Activated CD4-positive, alpha-beta T cell treated with anti-CD3 and anti-CD28 coated beads, Interleukin-2, amount 50 U/mL, for 48 hours (primary cell): ENCODE measurements at regions not wholly inside any gene's neighbourhood (a gene's known extent, or its start where the extent isn't known, plus 50 kb on each side); places are given as distances from the start of the nearest gene placed in this dataset.

Experiments
- DNase-seq, 2 experiments: peaks; one replicate each; pipeline ENCODE4 v3.0.0-alpha.2; 2020

GRCh38 chr16:76913046-76913445 is 277.9 kb upstream of the MON1B start:
- DNase-seq: no peak

DNA sequence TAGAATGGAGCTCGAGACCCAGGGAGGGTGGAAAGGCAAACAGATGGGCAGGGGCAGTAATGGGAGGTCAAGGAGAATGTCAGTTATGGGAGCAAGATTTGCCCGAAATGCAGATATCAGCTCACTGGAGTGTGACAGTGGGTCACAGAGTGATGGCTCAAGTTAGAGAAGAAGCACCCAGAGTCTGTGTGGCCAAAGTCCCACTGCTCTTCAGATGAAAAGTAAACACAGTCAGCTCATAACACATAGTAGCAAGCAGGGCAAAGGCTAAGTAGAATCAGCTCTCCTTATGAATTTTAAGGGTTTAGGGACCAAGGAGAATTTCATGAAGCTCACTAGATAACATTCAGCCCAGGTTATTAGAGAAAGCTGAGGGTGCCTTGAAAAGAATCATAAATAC is 264.9 kb upstream of the MON1B start:
- DNase-seq: no peak

- no peak for DNase-seq
Measured at GRCh38 chr16:76926595-76926994, 264.4 kb upstream of the MON1B start.

GRCh38 chr16:76931186-76931585 is 259.8 kb upstream of the MON1B start:
- no peak for DNase-seq

GRCh38 chr16:76932541-76933211 is 258.3 kb upstream of the MON1B start:
- DNase-seq: no peak

DNA sequence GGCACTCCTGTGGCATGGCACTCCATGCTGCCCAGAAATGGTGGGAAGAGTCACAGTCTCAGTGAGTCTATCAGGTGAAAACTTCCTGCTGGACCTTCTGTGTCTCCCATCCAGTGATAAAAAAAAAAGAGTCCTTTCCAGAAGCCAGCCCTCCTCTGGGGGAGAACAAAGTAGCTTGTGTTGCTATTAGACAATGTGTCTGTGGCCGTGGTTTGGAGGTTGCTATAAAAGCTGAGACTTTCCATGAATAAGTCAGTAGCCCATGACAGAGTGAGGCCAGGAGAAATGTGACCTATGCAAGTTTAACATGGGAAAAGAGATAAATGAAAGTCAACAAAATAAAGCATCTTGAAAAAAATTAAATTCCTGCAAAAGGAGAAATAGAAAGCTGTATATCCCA is 250.7 kb upstream of the MON1B start:
- DNase-seq: no peak

DNA sequence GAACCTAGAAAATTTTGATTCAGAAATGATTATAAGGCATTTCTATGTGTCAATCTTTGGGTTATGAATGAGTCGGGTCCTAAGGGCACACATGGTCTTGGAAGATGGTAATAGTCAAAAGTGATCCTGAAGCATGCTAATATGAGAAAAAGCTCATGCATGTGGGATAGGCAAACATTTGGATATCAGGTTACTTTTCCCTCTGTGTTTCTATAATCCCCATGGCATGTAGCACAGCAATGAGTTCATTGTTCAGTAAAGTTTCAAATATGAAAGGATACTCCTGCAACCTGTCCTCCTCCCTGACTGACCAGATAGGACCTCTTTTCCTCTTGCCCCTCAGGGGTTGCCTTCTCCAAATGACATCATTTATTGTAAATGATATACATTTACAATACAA is 249.9 kb upstream of the MON1B start:
- DNase-seq: no peak

DNA sequence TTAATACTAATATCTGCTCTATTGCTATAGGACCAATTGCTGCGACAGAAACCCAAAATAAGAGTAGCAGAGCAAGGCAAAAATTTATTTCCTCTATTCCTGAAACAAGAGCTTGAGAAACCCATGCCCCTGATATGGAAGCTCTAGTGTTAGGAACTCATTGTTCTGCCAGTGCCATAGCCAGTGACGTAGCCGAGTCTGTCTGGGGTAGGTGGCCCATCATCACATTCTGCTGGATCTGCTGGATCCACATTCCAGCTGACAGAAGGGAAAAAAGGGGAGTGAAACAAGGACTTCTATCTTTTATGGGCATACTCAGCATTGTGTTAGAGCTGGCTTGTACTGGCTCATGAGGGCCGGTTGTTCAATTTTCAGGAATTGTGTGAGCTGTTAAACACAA is 248.9 kb upstream of the MON1B start:
- no peak for DNase-seq

- no peak for DNase-seq
Measured at GRCh38 chr16:76943921-76944320, 247.1 kb upstream of the MON1B start.

DNA sequence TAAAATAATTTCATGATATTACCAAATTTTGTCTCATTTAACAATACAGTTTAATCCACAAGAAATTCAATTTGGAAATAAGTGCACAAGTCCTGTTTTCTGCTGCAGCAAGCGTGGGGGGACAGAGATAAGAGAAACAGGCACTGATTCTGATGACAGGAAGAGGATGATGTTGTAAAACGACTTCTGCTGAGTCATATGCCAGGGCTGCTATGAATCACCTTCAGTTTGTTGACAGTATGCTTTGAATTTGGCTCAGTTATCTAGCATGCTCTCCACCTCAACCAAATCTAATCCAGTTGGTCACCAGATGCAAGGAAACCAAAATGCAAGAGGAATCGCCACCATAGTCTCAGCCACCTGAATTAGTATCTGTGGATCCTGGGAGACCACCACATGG is 244.1 kb upstream of the MON1B start:
- DNase-seq: no peak

DNA sequence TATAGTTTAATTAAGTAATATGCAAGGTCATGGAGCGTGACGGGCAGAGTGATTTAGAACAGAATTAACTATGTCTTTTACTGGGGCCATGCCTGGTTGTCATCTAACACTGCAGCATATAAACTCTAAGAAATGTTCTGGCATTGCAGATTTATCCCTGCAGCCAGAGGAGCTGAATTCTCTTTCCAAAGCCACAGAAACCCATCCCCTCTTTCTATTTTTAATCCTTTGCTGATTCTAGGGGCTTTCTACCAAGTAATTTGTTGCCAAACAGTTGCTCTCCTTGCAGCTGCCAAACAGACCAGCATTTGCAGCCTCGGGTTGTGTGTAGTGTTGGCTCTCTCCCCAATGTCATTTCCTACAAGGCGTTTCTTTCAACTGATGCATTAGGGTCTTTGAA is 243.2 kb upstream of the MON1B start:
- DNase-seq: no peak

DNA sequence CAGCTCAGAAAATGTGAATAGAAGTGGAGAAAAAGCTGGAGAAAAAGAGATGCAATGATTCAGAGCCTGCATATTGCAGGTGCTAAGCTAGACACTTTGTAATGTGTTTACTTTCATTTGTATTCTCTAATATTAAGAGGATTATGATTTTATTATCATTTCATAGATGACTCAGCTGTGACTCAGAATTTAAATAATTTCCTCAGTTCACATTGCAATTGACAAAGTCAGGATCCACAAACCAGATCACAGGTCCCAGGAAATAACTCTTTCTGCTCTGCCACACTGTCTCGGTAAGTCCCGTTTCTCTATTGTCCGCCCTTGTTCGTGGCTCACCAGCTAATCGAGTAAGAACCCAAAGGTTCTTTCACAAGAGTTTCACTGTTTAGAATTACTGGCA is 235.4 kb upstream of the MON1B start:
- no peak for DNase-seq

DNA sequence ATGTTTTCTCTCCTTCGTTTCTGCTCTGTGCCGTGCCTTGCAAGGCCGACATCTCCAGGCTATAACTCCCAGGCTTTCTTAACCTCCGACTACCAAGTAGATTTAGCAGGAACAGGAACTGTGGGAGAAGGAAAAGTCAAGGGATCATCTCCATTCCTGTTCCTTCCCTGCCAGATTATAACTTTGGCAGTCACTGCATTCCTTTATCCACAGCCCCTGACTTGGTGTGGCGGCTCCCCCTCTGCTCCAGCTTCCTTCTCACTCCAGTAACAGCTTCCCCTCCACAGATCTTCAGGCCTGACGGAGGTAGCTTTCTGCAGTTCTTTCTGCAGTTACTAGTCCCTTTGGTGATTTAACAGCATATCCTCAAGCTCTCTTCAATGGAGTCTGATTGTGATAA is 234.6 kb upstream of the MON1B start:
- DNase-seq: no peak

DNA sequence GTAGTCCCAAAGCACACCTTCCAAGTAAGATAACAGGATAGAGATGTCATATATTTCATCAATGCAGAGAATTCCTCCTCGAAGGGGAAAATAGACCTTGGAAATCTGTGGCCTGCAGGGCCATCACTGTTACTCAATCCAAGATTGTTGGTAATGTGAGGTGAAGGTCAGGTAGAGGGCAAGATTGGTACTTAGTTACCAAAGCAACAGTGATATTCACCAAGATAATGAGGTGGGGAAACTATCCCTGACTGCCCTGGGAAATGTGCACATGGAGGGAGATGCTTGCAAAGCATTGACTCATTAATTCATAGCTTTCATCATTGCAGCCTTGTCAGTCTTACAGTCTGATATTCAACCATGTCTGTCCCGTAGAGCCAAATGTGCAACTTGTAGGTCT is 234.1 kb upstream of the MON1B start:
- no peak for DNase-seq

GRCh38 chr16:76959166-76959565 is 231.8 kb upstream of the MON1B start:
- DNase-seq: no peak

DNA sequence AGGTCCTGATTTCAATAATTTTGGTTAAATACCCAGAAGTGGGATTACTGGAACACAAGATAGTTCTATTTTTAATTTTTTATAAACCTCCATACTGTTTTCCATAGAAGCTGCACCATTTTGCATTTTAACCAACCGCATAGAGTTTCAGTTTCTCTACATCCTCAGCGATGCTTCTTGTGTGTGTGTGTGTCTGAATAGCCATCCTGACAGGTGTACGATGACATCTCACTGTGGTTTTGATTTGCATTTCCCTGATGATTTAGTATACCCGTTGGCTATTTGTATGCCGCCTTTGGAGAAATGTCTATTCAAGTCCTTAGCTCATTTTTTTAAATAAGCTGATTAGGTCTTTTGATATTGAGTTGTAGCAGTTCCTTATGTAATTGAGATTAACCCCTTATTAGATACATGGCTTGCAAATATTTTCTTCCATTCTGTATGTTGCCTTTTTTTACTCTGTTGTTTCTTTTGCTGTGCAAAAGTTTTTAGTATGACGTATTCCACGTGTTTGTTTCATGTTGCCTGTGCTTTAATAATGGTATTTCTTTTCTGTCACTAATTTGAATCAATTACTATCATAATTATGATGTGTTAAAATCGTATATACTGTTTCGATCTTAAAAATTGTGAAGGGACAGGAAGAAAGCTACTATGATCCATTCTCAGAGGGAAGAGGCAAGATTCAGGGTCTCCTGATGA is 227.2 kb upstream of the MON1B start:
- DNase-seq: no peak

GRCh38 chr16:76964464-76965154 is 226.4 kb upstream of the MON1B start:
- no peak for DNase-seq

- DNase-seq: no peak
Measured at GRCh38 chr16:76970087-76970744, 220.8 kb upstream of the MON1B start.

GRCh38 chr16:76970745-76971099 is 220.3 kb upstream of the MON1B start:
- no peak for DNase-seq

DNA sequence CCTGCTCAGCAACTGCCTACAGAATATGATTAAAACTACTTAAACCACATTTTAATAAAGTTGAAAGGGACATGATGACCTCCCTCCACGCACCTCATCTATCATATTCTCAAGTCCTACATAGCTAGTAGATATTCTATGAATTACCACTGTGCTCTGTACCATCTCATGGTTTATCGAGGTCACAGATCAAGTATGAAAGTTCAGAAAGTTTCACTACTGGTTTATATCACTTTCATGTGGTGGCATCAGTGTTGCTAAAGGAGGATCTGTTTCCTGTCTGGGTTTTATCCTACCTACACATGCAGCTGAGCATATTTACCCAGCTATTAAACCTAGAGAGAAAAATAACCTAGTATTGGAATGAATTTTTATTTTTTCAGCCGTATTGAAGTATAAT is 214.9 kb upstream of the MON1B start:
- DNase-seq: no peak

DNA sequence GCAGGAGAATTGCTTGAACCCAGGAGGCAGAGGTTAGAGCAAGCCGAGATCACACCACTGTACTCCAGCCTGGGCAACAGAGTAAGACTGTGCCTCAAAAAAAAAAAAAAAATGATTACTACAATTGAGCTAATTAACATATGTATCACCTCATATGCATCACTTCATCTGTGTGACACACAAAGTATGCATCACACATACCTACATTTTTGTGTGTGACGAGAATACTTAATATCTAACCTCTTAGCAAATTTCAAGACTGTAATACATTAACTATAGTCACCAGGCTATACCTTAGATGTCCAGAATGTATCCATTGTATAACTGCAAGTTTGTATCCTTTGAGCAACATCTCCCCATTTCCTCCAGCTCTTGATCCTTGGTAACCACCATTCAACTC is 214.2 kb upstream of the MON1B start:
- DNase-seq: no peak

DNA sequence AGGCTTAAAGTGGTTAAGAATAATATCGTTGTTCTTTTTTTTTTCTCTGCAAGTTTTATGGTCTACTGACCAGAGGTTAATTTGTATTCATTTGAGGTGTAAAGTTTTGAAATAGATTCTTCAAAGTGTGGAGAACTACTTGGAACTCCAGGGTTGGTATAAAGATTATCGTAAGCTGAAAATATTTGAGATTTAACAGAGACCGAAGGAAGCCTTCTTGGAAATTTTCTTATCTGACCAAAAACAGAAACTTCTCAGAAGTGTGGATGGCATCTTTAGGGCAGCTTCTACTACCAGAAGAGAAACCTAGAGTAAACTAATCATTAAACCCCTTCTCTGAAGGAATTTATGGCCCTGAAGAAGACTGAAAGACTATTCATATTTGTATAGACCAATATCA is 206.8 kb upstream of the MON1B start:
- no peak for DNase-seq

DNA sequence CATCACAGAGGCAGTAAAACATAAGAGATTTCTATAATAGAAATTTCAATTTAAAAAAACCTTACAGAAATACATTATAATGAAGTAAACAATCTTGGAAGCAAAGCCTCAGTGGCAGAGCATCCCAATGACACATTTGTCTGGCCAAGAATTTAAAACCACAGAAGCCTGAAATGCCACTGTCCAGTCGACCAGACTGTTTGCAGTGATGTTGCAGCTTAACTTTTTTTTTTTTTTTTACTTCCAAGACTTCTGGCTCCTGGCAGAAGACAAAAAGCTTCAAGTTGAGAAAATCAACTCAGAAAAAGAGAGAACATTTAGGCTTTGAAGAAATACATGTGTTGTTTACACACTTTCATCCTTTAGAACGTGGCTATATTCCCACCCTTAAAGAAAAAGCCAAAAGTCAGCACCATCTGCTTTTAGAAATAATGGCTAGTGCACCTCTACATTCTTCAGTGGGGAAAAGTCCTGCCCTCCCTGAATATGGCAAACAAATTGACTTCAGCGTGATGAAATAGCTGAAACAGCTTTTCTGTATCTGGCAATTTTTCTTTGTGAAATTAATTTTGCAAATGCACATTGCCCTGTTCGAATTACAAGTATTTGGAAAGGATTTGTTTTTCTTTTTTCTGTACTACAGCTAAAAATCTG is 205.5 kb upstream of the MON1B start:
- DNase-seq: no peak
